HEK293T (cell line): ENCODE measurements at regions not wholly inside any gene's neighbourhood (a gene's known extent, or its start where the extent isn't known, plus 50 kb on each side); places are given as distances from the start of the nearest gene placed in this dataset.

Experiments used
- CTCF ChIA-PET: fragments of 350-600 bp; formaldehyde crosslinking; extraction: SDS; loops from one replicate; lab custom pipeline; 2021; ENCODE audit warnings: antibody characterized with exemption, inconsistent platforms; lab: Yijun Ruan, JAX
- POLR2A ChIA-PET: fragments of 350-600 bp; formaldehyde crosslinking; extraction: SDS; loops from one replicate; lab custom pipeline; 2020; ENCODE audit warnings: antibody characterized with exemption, inconsistent platforms; lab: Yijun Ruan, JAX
- DNase-seq: peaks from one replicate; pipeline ENCODE4 v3.0.0; 2012; ENCODE audit warnings: mixed read lengths; ENCODE audit errors: extremely low spot score
- ARNT ChIP-seq: fragments of 450-650 bp; IDR thresholded peaks from 2 replicates; pipeline ENCODE4 v1.6.1; 2017; ENCODE audit warnings: mild to moderate bottlenecking
- BHLHE40 ChIP-seq: fragments of 450-650 bp; IDR thresholded peaks from 2 replicates; pipeline ENCODE4 v1.6.1; 2016; ENCODE audit warnings: mild to moderate bottlenecking, moderate library complexity, borderline replicate concordance
- CTBP1 ChIP-seq: fragments of 450-650 bp; IDR thresholded peaks from 2 replicates; pipeline ENCODE4 v1.6.1; 2016; ENCODE audit warnings: borderline replicate concordance
- ELF4 ChIP-seq: fragments of 450-650 bp; IDR thresholded peaks from 2 replicates; pipeline ENCODE4 v1.6.1; 2017; ENCODE audit warnings: antibody characterized with exemption
- FOXA1 ChIP-seq: fragments of 450-650 bp; IDR thresholded peaks from 2 replicates; pipeline ENCODE4 v1.6.1; 2016; ENCODE audit warnings: mild to moderate bottlenecking
- FOXK2 ChIP-seq: fragments of 450-650 bp; IDR thresholded peaks from 2 replicates; pipeline ENCODE4 v1.6.1; 2016; ENCODE audit warnings: mild to moderate bottlenecking
- FOXM1 ChIP-seq: fragments of 450-650 bp; IDR thresholded peaks from 2 replicates; pipeline ENCODE4 v1.6.1; 2017; ENCODE audit warnings: mild to moderate bottlenecking, borderline replicate concordance
- HDGF ChIP-seq: fragments of 450-650 bp; IDR thresholded peaks from 2 replicates; pipeline ENCODE4 v1.6.1; 2017; ENCODE audit warnings: antibody characterized with exemption, borderline replicate concordance
- L3MBTL2 ChIP-seq: fragments of 450-650 bp; conservative IDR thresholded peaks from 2 replicates; pipeline ENCODE4 v1.6.1; 2016; ENCODE audit warnings: mild to moderate bottlenecking
- LEF1 ChIP-seq: fragments of 450-650 bp; IDR thresholded peaks from 2 replicates; pipeline ENCODE4 v1.6.1; 2017; ENCODE audit warnings: mild to moderate bottlenecking, borderline replicate concordance
- NFRKB ChIP-seq: fragments of 450-650 bp; IDR thresholded peaks from 2 replicates; pipeline ENCODE4 v1.6.1; 2016; ENCODE audit warnings: mild to moderate bottlenecking, moderate library complexity
- SP1 ChIP-seq: fragments of 450-650 bp; IDR thresholded peaks from 2 replicates; pipeline ENCODE4 v1.6.1; 2017
- SUZ12 ChIP-seq: fragments of 450-650 bp; IDR thresholded peaks from 2 replicates; pipeline ENCODE4 v1.6.1; 2016; ENCODE audit warnings: mild to moderate bottlenecking
- TARDBP ChIP-seq: fragments of 450-650 bp; IDR thresholded peaks from 2 replicates; pipeline ENCODE4 v1.6.1; 2016
- ZNF384 ChIP-seq: fragments of 450-650 bp; IDR thresholded peaks from 2 replicates; pipeline ENCODE4 v1.6.1; 2016
- TF ChIP-seq, protein P1 (sequence below): fragments of 450-650 bp; IDR thresholded peaks from 2 replicates; pipeline ENCODE4 v1.6.1; 2016

DNA sequence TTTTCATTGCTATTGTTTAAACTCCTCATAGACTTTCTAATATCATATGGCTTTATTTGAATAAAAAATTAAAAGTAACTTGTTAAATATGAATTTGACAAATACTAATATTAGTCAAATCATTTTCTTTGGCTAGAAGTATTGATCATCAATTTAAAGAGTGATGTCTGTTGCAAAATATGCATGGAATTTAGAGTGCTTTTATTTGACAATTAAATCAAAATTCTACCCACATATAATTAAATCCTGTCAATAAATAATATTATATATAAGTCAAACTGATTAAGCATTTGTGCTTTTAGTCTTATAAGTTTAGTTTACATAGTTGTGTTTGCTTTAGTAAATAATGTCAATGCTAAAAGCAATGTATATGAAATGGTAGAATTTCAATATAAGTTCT, 318.6 kb upstream of the ROBO1 start:
- TF ChIP-seq FOXK2 (no peak), ZNF384 (no peak), FOXA1 (no peak), HDGF (no peak), SUZ12 (no peak), L3MBTL2 (no peak), ARNT (no peak), SP1 (no peak), ELF4 (no peak), CTBP1 (no peak), FOXM1 (no peak), BHLHE40 (no peak), TARDBP (no peak), LEF1 (no peak), NFRKB (no peak)
- TF ChIP-seq, protein P1, sequence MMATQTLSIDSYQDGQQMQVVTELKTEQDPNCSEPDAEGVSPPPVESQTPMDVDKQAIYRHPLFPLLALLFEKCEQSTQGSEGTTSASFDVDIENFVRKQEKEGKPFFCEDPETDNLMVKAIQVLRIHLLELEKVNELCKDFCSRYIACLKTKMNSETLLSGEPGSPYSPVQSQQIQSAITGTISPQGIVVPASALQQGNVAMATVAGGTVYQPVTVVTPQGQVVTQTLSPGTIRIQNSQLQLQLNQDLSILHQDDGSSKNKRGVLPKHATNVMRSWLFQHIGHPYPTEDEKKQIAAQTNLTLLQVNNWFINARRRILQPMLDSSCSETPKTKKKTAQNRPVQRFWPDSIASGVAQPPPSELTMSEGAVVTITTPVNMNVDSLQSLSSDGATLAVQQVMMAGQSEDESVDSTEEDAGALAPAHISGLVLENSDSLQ, result no peak
- no peak for DNase-seq
- POLR2A ChIA-PET, result no interaction called here
- CTCF ChIA-PET, result no interaction called here

DNA sequence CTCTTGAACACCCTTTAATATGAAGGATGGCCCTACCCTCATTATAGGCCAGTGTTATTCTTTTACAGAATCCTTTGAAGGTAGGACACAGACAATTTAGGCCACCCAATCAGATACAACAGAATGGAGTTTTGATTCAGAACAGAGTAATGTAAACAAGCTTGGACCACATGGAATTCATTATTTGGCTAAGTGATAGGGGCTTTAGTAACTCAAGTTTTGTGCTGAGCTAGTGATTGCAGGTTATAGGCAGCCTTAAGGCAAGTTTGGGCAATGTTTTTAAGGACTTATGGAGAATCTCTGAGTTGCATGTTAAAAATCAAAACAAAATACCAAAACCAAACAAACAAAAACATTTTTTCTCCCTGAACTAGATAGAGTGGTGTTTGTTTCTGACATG, 312.1 kb upstream of the ROBO1 start:
- POLR2A ChIA-PET, result no interaction called here
- no peak for DNase-seq

DNA sequence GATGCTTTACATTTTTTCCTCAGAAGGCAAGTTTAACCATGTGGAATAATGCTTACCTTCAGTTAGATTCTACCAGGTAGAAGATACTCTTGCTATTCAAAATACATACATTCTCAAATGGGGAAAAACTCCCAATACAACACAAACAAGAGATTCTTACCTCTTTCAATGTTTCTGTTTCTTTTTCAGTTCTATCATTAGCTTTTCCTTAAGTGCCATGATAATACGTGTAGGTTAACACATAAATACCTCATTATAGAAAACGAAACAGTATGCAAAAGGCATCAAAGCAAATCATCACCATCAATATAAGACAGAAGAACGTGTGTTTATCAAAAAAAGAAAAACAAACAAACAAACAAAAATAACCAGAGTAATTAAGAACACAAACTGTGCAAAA, 300.7 kb upstream of the ROBO1 start:
- POLR2A ChIA-PET, result no interaction called here
- CTCF ChIA-PET, result no interaction called here
- DNase-seq, result no peak
- TF ChIP-seq HDGF, result no peak
- no peak for TF ChIP-seq ELF4
- no peak for TF ChIP-seq ARNT
- no peak for TF ChIP-seq FOXM1
- no peak for TF ChIP-seq CTBP1
- TF ChIP-seq TARDBP, result no peak
- TF ChIP-seq LEF1, result no peak

More for the DNA sequence above, 312.1 kb upstream of the ROBO1 start:
- CTCF ChIA-PET, result no interaction called here
- TF ChIP-seq BHLHE40 (no peak), SP1 (no peak), ZNF384 (no peak), LEF1 (no peak), SUZ12 (no peak), NFRKB (no peak), FOXK2 (no peak), ELF4 (no peak), TARDBP (no peak), L3MBTL2 (no peak), CTBP1 (no peak), HDGF (no peak), FOXM1 (no peak), FOXA1 (no peak), ARNT (no peak)
- TF ChIP-seq, protein P1, result no peak

DNA sequence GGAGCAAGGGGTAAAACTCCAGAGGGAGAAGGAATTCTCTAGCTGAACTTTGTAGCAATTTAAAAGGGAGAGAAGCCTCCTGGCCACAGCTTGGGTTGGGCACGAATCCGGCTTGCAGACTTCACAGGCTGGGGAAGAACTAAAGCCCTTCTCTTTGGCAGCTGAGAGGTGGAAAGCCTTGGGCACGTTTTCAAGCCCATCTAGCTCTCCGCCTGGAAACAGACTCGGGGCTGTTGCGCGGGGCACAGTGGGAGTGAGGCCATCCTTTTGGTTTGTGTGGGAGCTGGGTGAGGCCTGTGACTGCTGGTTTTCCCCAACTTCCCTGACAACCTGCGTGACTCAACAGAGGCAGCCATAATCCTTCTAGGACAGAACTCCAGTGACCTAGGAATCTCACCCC, 295.7 kb upstream of the ROBO1 start:
- ChIA-PET POLR2A (no interaction called here), CTCF (no interaction called here)
- no peak for DNase-seq
- TF ChIP-seq SP1 (no peak), ZNF384 (no peak), L3MBTL2 (no peak), HDGF (no peak), CTBP1 (no peak), LEF1 (no peak), ELF4 (no peak), FOXM1 (no peak), ARNT (no peak), BHLHE40 (no peak), FOXK2 (no peak), NFRKB (no peak), SUZ12 (no peak), FOXA1 (no peak), TARDBP (no peak)
- TF ChIP-seq, protein P1, result no peak

DNA sequence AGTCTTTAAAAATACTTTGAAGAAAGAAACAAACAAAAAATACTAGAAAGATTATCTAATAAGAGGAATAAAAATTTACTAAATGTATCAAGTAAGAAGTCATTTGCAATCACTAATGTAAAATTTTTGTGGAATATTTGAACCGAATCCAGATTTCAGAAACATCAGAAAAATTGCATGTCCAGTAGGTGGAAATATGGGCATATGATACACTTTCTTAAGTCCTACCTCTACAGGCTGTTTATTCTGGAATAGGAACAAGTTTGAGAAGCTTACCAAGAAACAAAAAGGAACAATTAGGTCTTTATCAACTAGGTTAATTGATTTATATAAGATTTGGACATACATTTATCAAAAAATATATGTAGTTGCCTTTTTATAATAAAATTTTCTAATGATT, 292.9 kb upstream of the ROBO1 start:
- CTCF ChIA-PET, result no interaction called here
- no peak for DNase-seq
- POLR2A ChIA-PET, result no interaction called here
- no peak for TF ChIP-seq SUZ12
- no peak for TF ChIP-seq FOXK2
- no peak for TF ChIP-seq CTBP1
- TF ChIP-seq TARDBP, result no peak
- no peak for TF ChIP-seq ELF4
- no peak for TF ChIP-seq LEF1
- TF ChIP-seq ZNF384, result no peak
- TF ChIP-seq ARNT, result no peak
- TF ChIP-seq, protein P1, result no peak
- TF ChIP-seq HDGF, result no peak
- TF ChIP-seq NFRKB, result no peak
- no peak for TF ChIP-seq SP1

DNA sequence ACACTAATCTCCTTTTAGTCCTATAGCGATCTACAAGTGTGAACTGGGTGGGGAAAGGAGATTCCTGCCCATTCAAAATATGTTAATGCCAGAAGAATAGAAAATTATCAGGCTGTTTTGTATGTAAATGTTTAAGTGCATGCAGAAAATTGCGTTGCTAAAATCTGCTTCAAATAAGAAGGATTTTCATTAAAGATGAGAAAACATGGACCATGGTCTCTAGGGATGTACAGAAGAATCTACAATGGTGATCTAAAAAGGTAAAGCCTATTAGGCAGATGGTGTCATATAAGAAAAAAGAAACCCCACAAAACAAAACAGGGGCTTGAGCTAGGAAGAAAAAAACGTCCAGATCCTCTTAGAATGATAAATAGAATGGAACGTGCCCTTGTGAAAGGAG, 287.5 kb upstream of the ROBO1 start:
- CTCF ChIA-PET, result no interaction called here
- no peak for DNase-seq
- POLR2A ChIA-PET, result no interaction called here
- TF ChIP-seq, protein P1, result no peak
- no peak for TF ChIP-seq FOXK2
